Osteocyte (in vitro differentiated cells): ENCODE measurements at regions not wholly inside any gene's neighbourhood (a gene's known extent, or its start where the extent isn't known, plus 50 kb on each side); places are given as distances from the start of the nearest gene placed in this dataset.

ENCODE experiments used
- DNase-seq: peaks from one replicate; pipeline ENCODE4 v3.0.0; 2021; ENCODE audit warnings: mixed read lengths; ENCODE audit not compliant: unreplicated experiment; ENCODE audit errors: extremely low spot score
- H3K27ac Mint-ChIP-seq: one replicate; pipeline ENCODE4 v1.8.0; 2021; ENCODE audit warnings: mild to moderate bottlenecking, mixed read lengths; ENCODE audit not compliant: unreplicated experiment
- H3K27me3 Mint-ChIP-seq: one replicate; pipeline ENCODE4 v1.8.0; 2021; ENCODE audit warnings: mixed read lengths; ENCODE audit not compliant: unreplicated experiment
- H3K36me3 Mint-ChIP-seq: one replicate; pipeline ENCODE4 v1.8.0; 2021; ENCODE audit warnings: mixed read lengths; ENCODE audit not compliant: unreplicated experiment
- H3K4me1 Mint-ChIP-seq: one replicate; pipeline ENCODE4 v1.8.0; 2021; ENCODE audit warnings: mixed read lengths; ENCODE audit not compliant: unreplicated experiment
- H3K4me3 Mint-ChIP-seq: one replicate; pipeline ENCODE4 v1.8.0; 2021; ENCODE audit warnings: mild to moderate bottlenecking, moderate library complexity, mixed read lengths; ENCODE audit not compliant: unreplicated experiment
- H3K9me3 Mint-ChIP-seq: one replicate; pipeline ENCODE4 v1.8.0; 2021; ENCODE audit warnings: mixed read lengths; ENCODE audit not compliant: unreplicated experiment
- CTCF ChIP-seq: fragments of 200-600 bp; sonication (generic); IDR thresholded peaks from 2 replicates; pipeline ENCODE4 v1.5.0; 2021; ENCODE audit warnings: antibody characterized with exemption, mild to moderate bottlenecking, moderate library complexity

GRCh38 chr12:71071536-71072097, 86.2 kb downstream of the TSPAN8 start:
- no peak for TF ChIP-seq CTCF
- Mint-ChIP-seq H3K9me3 (no peaks in the 10 kb centered on the region), H3K4me1 (no peaks in the 10 kb centered on the region), H3K27ac (no peak overlapping the region), H3K27me3 (peaks cover 7% of the 10 kb centered on the region), H3K36me3 (no peaks in the 10 kb centered on the region), H3K4me3 (no peak overlapping the region)
- no peak for DNase-seq

- no peaks in the 10 kb centered on the region for H3K9me3 Mint-ChIP-seq
- H3K4me1 Mint-ChIP-seq: no peaks in the 10 kb centered on the region
- H3K4me3 Mint-ChIP-seq: no peak overlapping the region
Measured at GRCh38 chr12:71070416-71071128, 87.2 kb downstream of the TSPAN8 start.

GRCh38 chr12:71069311-71069710, 88.5 kb downstream of the TSPAN8 start:
- Mint-ChIP-seq H3K27me3 (peaks cover 7% of the 10 kb centered on the region), H3K4me3 (no peak overlapping the region), H3K36me3 (no peaks in the 10 kb centered on the region), H3K9me3 (no peaks in the 10 kb centered on the region), H3K27ac (no peak overlapping the region), H3K4me1 (no peaks in the 10 kb centered on the region)
- DNase-seq: no peak
- TF ChIP-seq CTCF: no peak

More at GRCh38 chr12:71070416-71071128, 87.2 kb downstream of the TSPAN8 start:
- Mint-ChIP-seq H3K27me3 (peaks cover 7% of the 10 kb centered on the region), H3K27ac (no peak overlapping the region), H3K36me3 (no peaks in the 10 kb centered on the region)
- no peak for DNase-seq
- no peak for TF ChIP-seq CTCF

- TF ChIP-seq CTCF: no peak
- Mint-ChIP-seq H3K4me1 (peaks cover 9% of the 10 kb centered on the region), H3K4me3 (no peak overlapping the region)
Measured at GRCh38 chr12:71063087-71063486, 94.7 kb downstream of the TSPAN8 start.

GRCh38 chr12:71061451-71061850, 96.3 kb downstream of the TSPAN8 start:
- no peaks in the 10 kb centered on the region for H3K36me3 Mint-ChIP-seq
- H3K4me3 Mint-ChIP-seq: no peak overlapping the region
- no peaks in the 10 kb centered on the region for H3K9me3 Mint-ChIP-seq
- no peak overlapping the region for H3K27ac Mint-ChIP-seq
- DNase-seq: no peak
- no peak for TF ChIP-seq CTCF
- no peaks in the 10 kb centered on the region for H3K27me3 Mint-ChIP-seq
- peaks cover 14% of the 10 kb centered on the region for H3K4me1 Mint-ChIP-seq

More at GRCh38 chr12:71063087-71063486, 94.7 kb downstream of the TSPAN8 start:
- Mint-ChIP-seq H3K27me3 (no peaks in the 10 kb centered on the region), H3K27ac (no peak overlapping the region), H3K9me3 (no peaks in the 10 kb centered on the region), H3K36me3 (no peaks in the 10 kb centered on the region)
- no peak for DNase-seq
